Pulmonary artery endothelial cell (primary cell): ENCODE measurements at regions not wholly inside any gene's neighbourhood (a gene's known extent, or its start where the extent isn't known, plus 50 kb on each side); places are given as distances from the start of the nearest gene placed in this dataset.
A peak's percentile ranks its signal among the peaks of the same experiment; 100 is the strongest.

Experiments
- DNase-seq: peaks from one replicate; pipeline ENCODE4 v3.0.0-alpha.2; 2011; ENCODE audit warnings: low read depth, low spot score

- no peak for DNase-seq
Observed at GRCh38 chr18:22069916-22070315, 99.5 kb upstream of the GATA6 start.

DNA sequence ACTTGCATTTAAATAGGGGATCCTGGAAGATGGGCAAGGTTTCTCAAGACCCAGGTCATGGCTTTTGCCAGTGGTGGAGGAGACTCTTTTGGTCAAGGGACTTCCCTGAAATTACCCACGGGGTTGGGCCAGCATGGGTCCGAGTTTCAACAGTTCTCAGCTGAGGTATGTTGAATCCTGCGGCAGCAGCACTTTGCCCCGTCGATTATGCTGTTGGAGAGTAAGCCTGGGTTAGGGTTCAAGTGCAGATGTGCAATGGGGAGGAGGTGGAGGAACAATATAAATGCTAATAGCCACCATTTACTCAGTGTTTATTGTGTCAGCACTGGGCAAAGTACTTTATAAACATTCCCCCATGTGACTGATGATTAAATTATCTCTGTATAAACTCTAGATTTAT lies 96.0 kb upstream of the GATA6 start:
- DNase-seq: no peak

DNA sequence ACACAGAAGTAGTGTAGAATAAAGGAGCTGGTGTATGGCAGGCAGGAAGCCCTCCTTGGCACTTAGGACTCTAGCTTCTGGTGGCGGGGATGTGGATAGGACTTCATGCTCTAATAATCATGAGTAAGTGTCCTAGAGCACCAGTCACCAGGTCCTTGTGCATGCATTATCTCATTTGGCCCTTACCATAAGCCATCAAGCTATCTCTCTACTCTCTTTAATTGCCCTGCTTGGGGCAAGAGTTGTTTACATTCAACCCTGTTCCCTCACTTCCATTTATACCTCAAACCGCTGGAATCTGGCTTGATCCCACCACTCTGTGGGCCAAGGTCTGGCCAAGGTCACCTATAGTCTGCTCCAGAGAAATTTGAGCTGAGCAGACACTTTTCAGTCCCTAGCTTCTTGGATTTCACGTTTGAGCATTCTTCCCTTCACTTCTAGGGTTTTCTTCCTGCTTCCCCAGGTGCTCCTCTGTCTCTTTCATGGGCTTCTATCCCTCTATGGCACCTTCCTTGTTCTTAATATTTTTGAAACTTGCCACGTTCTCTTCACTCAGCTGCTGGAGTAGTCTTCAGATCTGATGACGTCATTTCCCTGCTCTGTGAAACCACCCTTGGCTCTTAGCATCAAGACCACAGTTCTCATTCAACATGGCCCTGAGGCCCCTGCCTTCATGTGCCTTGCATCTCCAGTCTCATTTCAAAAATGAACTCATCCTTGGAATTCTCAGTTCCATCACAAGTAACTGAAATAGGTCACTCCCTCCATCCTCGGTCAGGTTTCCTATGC lies 94.9 kb upstream of the GATA6 start:
- no peak for DNase-seq

GRCh38 chr18:22080035-22080434 lies 89.4 kb upstream of the GATA6 start:
- DNase-seq: no peak

- no peak for DNase-seq
Observed at GRCh38 chr18:22082408-22082807, 87.0 kb upstream of the GATA6 start.

GRCh38 chr18:22084547-22084946 lies 84.8 kb upstream of the GATA6 start:
- DNase-seq: no peak

- DNase-seq: no peak
Observed at GRCh38 chr18:22086973-22087372, 82.4 kb upstream of the GATA6 start.

DNA sequence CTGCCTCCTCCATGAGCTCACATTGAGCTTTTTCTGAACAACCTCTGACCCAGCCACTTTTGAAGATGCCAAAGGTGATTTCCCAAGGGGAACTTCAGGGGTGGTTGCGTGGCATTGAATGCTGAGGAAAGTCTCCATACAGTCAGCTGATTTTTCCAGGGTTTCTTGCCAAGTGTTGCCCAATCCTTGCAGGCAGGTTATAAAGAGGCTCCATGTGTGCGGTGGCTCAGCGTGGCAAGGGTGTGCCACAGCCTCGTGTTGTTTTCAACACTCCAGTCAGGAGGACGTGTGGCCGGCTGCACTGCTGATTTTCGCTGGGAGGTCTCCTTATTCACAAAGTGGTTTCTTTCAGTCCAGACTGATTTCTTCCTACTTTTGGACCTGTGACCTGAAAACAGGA lies 81.4 kb upstream of the GATA6 start:
- no peak for DNase-seq

GRCh38 chr18:22088996-22089640 lies 80.3 kb upstream of the GATA6 start:
- no peak for DNase-seq

DNA sequence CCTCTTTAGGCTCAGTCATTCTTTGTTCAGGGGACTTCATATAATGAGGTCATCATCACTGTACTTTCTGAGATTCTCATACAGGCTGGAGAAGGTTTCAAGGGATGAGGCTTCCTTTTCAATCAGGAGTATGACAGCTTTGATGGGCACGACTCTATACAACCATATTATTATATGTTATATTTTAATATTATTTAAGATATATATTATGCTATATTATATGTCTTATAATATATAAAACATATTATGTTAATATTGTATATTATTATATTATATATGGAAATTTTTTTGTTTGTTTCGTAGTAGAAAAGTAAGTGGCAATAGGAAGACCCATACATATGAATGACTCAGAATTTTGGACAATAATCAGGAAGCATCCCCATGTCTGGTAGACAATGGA lies 78.0 kb upstream of the GATA6 start:
- no peak for DNase-seq

GRCh38 chr18:22093731-22094357 lies 75.5 kb upstream of the GATA6 start:
- DNase-seq: no peak

DNA sequence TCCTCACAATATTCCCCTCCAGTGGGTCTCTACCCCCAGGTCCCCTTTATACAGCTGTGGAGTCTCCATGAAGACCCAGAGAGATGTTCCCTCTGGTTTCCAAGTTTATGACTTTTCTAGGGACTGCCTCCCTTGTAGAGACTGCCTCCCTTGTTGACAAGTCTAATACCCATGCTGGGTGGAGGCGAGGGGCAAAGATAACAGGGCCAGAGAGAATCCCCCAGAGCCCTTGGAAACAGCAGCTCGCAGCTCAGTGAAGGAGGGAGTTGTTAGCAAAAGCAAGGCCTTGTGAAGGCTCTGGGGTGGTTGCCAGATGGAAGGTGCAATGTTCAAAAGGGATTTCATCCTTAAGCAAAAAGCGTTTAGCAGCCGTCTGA lies 75.0 kb upstream of the GATA6 start:
- no peak for DNase-seq

DNA sequence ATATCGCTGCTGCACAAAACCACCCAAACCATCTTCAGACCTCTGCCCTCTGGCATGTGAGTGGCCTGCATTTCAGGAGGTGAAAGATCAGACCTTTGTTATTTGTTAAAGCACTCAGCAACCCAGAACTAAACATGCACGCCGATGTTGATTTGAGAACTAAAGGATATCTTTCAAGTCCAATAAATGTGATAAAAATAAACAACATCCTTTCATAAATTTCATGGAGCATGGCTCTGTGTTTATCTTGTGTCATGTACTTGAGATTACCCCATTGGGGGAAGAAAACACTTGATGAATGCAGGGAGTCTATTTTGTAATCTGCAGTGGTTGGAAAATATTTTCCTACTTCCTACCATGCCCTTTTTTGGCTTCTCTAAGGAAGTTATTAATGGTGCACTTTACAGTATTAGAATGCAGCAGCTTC lies 70.8 kb upstream of the GATA6 start:
- no peak for DNase-seq

DNA sequence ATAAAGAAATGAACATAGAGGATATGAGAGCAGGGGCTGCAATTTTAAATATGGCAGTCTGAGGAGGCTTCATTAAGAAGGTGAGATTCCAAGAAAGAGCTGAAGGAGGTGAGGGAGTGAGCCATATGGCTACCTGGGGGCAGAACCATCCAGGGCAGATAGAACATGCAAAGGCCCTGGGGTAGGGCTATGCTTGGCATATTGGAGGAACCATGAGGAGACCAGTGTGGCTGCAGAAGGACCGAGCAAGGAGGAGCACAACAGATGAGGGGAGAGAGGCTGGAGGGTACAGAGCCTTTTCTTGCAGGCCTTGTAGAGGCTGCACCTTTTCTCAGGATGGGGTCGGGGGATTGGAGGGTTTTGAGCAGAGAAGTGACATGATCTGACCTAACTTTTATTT lies 69.5 kb upstream of the GATA6 start:
- no peak for DNase-seq

GRCh38 chr18:22101731-22102130 lies 67.7 kb upstream of the GATA6 start:
- no peak for DNase-seq

GRCh38 chr18:22102953-22103646 lies 66.3 kb upstream of the GATA6 start:
- DNase-seq: peak; percentile 79

GRCh38 chr18:22103647-22104031 lies 65.8 kb upstream of the GATA6 start:
- no peak for DNase-seq

- DNase-seq: no peak
Observed at GRCh38 chr18:22106536-22107292, 62.7 kb upstream of the GATA6 start.

GRCh38 chr18:22108674-22109073 lies 60.7 kb upstream of the GATA6 start:
- DNase-seq: no peak

- no peak for DNase-seq
Observed at GRCh38 chr18:22109535-22109934, 59.9 kb upstream of the GATA6 start.

GRCh38 chr18:22110461-22110924 lies 58.9 kb upstream of the GATA6 start:
- no peak for DNase-seq
